ENCODE measurements at regions not wholly inside any gene's neighbourhood (a gene's known extent, or its start where the extent isn't known, plus 50 kb on each side); places are given as distances from the start of the nearest gene placed in this dataset.

- DNase-seq (ENCODE audit: extremely low read depth in 1 of 4, low spot score in 3 of 4): no peak
- POLR2A ChIA-PET: no interaction called here
- Histone ChIP-seq H3K4me1 (replicated peaks in 1 of 2; ENCODE audit: control insufficient read depth in 2 of 2, insufficient read depth in 2 of 2, low read length in 2 of 2) (no peaks in the 10 kb centered on the region; a peak in 2 of 5 replicates), H3K9ac (ENCODE audit: insufficient read depth in 1 of 2, low read depth in 2 of 2, low read length in 2 of 2) (no peak overlapping the region), H3K4me3 (no peak overlapping the region), H3K4me2 (ENCODE audit: insufficient read depth, low read length) (no peak overlapping the region), H3K27me3 (ENCODE audit: control insufficient read depth in 2 of 2, insufficient read depth in 2 of 2, low read length in 2 of 2) (peaks cover 0 to 15% of the 10 kb centered on the region in 2 experiments; a peak in 1 of 5 replicates), H3K36me3 (ENCODE audit: control insufficient read depth, insufficient read depth, low read length) (no peaks in the 10 kb centered on the region), H3K79me2 (ENCODE audit: control insufficient read depth, insufficient read depth, low read length) (no peaks in the 10 kb centered on the region), H3K9me1 (ENCODE audit: control insufficient read depth, insufficient read depth, low read length) (no peaks in the 10 kb centered on the region), H3K9me3 (replicated peaks; ENCODE audit: control insufficient read depth, insufficient read depth, low read depth, low read length) (no peaks in the 10 kb centered on the region), H4K20me1 (replicated peaks; ENCODE audit: control insufficient read depth, insufficient read depth, low read length) (no peaks in the 10 kb centered on the region), H2AFZ (ENCODE audit: low read depth, low read length) (no peak overlapping the region), H3K27ac (ENCODE audit: extremely low read depth, low read depth, low read length) (no peak overlapping the region)
- CTCF ChIA-PET (ENCODE audit: low intra/inter-chr PET ratio): no interaction called here
- no peak for ATAC-seq
- FAIRE-seq: no peak
- intact Hi-C loops (cut with micrococcal nuclease) (no loop called here), in situ Hi-C loops (cut with MboI) (no loop called here)
- BruUV-seq (replicated peaks): no TSS peak
- WGBS (ENCODE audit: insufficient coverage, low coverage, missing lambda C conversion rate): 0% methylated on average over 5 of the region's 11 CpGs
- TF ChIP-seq SFPQ (IDR thresholded peaks at IDR 0.05; ENCODE audit: low read depth, low read length) (no peak), ZNF583 (CRISPR knock-in tag; IDR thresholded peaks at IDR 0.05) (no peak), TRIM24 (IDR thresholded peaks at IDR 0.05) (no peak), MCM3 (IDR thresholded peaks at IDR 0.05) (no peak), ATF1 (CRISPR knock-in tag; IDR thresholded peaks at IDR 0.05) (no peak), ATF1 (tag; IDR thresholded peaks at IDR 0.05) (no peak), PATZ1 (CRISPR knock-in tag; IDR thresholded peaks at IDR 0.05; ENCODE audit: borderline replicate concordance) (no peak), L3MBTL2 (IDR thresholded peaks at IDR 0.05) (no peak), FIP1L1 (IDR thresholded peaks at IDR 0.05; ENCODE audit: low read depth, low read length, poor library complexity, severe bottlenecking) (no peak), ZBTB5 (IDR thresholded peaks at IDR 0.05) (no peak), FOXP1 (CRISPR knock-in tag; IDR thresholded peaks at IDR 0.05) (no peak), IRF9 (tag; IDR thresholded peaks at IDR 0.05) (no peak), RNF219 (CRISPR knock-in tag; IDR thresholded peaks at IDR 0.05) (no peak), ZNF707 (CRISPR knock-in tag; conservative IDR thresholded peaks at IDR 0.05) (no peak), KDM4B (IDR thresholded peaks at IDR 0.05; ENCODE audit: borderline replicate concordance in 2 of 2, low read depth in 1 of 2) (no peak)
These were observed 100.7 kb downstream of the KCNJ12 start for GRCh38 chr17:21476867-21477266.
